Kidney epithelial cell (primary cell): ENCODE measurements at regions not wholly inside any gene's neighbourhood (a gene's known extent, or its start where the extent isn't known, plus 50 kb on each side); places are given as distances from the start of the nearest gene placed in this dataset.

ENCODE experiments used
- DNase-seq: peaks from one replicate; pipeline ENCODE4 v3.0.0-alpha.2; 2010; ENCODE audit warnings: low read depth
- H3K27me3 ChIP-seq: 2 replicates; pipeline ENCODE4 v1.6.0; 2011; ENCODE audit warnings: low read length; ENCODE audit not compliant: control insufficient read depth, insufficient read depth
- H3K36me3 ChIP-seq: 2 replicates; pipeline ENCODE4 v1.5.1; 2011; ENCODE audit warnings: low read length; ENCODE audit not compliant: control insufficient read depth, insufficient read depth
- H3K4me3 ChIP-seq: 2 replicates; pipeline ENCODE4 v1.5.1; 2011; ENCODE audit warnings: low read depth, mild to moderate bottlenecking, control low read depth, low read length
- CTCF ChIP-seq: IDR thresholded peaks from 2 replicates; pipeline ENCODE4 v1.5.1; 2011; ENCODE audit warnings: mild to moderate bottlenecking, moderate library complexity, low read length, control low read depth, inconsistent platforms; ENCODE audit not compliant: insufficient read depth, poor library complexity, severe bottlenecking

- H3K4me3 ChIP-seq, result no peak overlapping the region
- TF ChIP-seq CTCF, result no peak
Observed at GRCh38 chr5:61683926-61684325, 351.9 kb downstream of the ZSWIM6 start.

GRCh38 chr5:61686491-61687257 lies 354.6 kb downstream of the ZSWIM6 start:
- DNase-seq, result no peak
- Histone ChIP-seq H3K27me3 (no peaks in the 10 kb centered on the region), H3K4me3 (no peak overlapping the region), H3K36me3 (no peaks in the 10 kb centered on the region)
- TF ChIP-seq CTCF, result no peak

More at GRCh38 chr5:61683926-61684325, 351.9 kb downstream of the ZSWIM6 start:
- no peaks in the 10 kb centered on the region for H3K27me3 ChIP-seq
- H3K36me3 ChIP-seq, result no peaks in the 10 kb centered on the region
- DNase-seq, result no peak

GRCh38 chr5:61687371-61687770 lies 355.3 kb downstream of the ZSWIM6 start:
- Histone ChIP-seq H3K4me3 (no peak overlapping the region), H3K27me3 (no peaks in the 10 kb centered on the region), H3K36me3 (no peaks in the 10 kb centered on the region)
- DNase-seq, result no peak
- TF ChIP-seq CTCF, result no peak

GRCh38 chr5:61689153-61689846 lies 357.2 kb downstream of the ZSWIM6 start:
- no peaks in the 10 kb centered on the region for H3K36me3 ChIP-seq
- DNase-seq, result no peak
- no peak overlapping the region for H3K4me3 ChIP-seq
- no peaks in the 10 kb centered on the region for H3K27me3 ChIP-seq
- TF ChIP-seq CTCF, result no peak

GRCh38 chr5:61697809-61698558 lies 365.9 kb downstream of the ZSWIM6 start:
- no peaks in the 10 kb centered on the region for H3K27me3 ChIP-seq
- no peak for TF ChIP-seq CTCF
- DNase-seq, result no peak

More at GRCh38 chr5:61697809-61698558, 365.9 kb downstream of the ZSWIM6 start:
- H3K4me3 ChIP-seq, result no peak overlapping the region
- H3K36me3 ChIP-seq, result no peaks in the 10 kb centered on the region
